Upper lobe of left lung (tissue), 4 donors: ENCODE measurements at regions not wholly inside any gene's neighbourhood (a gene's known extent, or its start where the extent isn't known, plus 50 kb on each side); places are given as distances from the start of the nearest gene placed in this dataset.

Experiments
- EP300 ChIP-seq, 4 donors: sonication (generic); formaldehyde crosslinking; IDR thresholded peaks; one replicate each; pipeline ENCODE4 v1.5.1; 2017; ENCODE audit warnings: antibody characterized with exemption in 4 of 4, control low read depth in 2 of 4
- POLR2A ChIP-seq, 4 donors: fragments of 450-650 bp; IDR thresholded peaks; one replicate each; pipeline ENCODE4 v1.5.1; 2016 to 2017; ENCODE audit warnings: antibody characterized with exemption in 4 of 4, mild to moderate bottlenecking in 2 of 4
- TF ChIP-seq, protein P1 (sequence below), 6 experiments: fragments of 450-650 bp in 4 of 6; fragments of 200-600 bp in 2 of 6; sonication (generic) in 2 of 6; IDR thresholded peaks; one replicate each; pipeline ENCODE4 v1.5.1; 2016 to 2019; ENCODE audit warnings: antibody characterized with exemption in 6 of 6

DNA sequence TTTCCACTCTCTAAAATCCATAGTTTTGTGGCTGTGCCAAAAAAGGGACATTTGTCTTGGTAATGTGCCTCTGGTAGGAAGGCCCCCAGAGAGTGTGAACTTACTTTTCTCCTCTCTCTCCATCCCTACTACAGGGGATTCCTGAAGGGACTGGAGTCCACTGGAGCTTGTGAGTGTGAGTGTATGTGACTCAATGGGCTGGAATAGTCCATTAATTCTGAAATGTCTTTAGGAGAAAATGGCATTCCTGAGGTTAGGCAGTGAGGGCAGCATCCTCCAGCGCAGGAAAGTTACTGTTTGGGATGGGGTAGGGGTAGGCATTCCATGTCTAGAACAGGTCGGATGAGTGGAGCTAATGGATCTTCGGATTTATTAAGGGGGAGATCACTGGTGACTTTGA, 59.8 kb upstream of the CACNA2D3 start:
- TF ChIP-seq EP300 (IDR thresholded peaks at IDR 0.05), result no peak
- TF ChIP-seq, protein P1, sequence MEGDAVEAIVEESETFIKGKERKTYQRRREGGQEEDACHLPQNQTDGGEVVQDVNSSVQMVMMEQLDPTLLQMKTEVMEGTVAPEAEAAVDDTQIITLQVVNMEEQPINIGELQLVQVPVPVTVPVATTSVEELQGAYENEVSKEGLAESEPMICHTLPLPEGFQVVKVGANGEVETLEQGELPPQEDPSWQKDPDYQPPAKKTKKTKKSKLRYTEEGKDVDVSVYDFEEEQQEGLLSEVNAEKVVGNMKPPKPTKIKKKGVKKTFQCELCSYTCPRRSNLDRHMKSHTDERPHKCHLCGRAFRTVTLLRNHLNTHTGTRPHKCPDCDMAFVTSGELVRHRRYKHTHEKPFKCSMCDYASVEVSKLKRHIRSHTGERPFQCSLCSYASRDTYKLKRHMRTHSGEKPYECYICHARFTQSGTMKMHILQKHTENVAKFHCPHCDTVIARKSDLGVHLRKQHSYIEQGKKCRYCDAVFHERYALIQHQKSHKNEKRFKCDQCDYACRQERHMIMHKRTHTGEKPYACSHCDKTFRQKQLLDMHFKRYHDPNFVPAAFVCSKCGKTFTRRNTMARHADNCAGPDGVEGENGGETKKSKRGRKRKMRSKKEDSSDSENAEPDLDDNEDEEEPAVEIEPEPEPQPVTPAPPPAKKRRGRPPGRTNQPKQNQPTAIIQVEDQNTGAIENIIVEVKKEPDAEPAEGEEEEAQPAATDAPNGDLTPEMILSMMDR (IDR thresholded peaks at IDR 0.05), result no peak
- TF ChIP-seq POLR2A (IDR thresholded peaks at IDR 0.05), result no peak
